Endothelial cell of umbilical vein (primary cell): ENCODE measurements at regions not wholly inside any gene's neighbourhood (a gene's known extent, or its start where the extent isn't known, plus 50 kb on each side); places are given as distances from the start of the nearest gene placed in this dataset.

Source experiments
- JUN ChIP-seq: IDR thresholded peaks from 2 replicates; pipeline ENCODE4 v1.6.1; 2011; ENCODE audit warnings: borderline replicate concordance, low read depth; ENCODE audit not compliant: insufficient read length, insufficient read depth
- MAX ChIP-seq: IDR thresholded peaks from 2 replicates; pipeline ENCODE4 v1.6.1; 2011; ENCODE audit not compliant: insufficient read depth, insufficient read length
- TF ChIP-seq, protein P1 (sequence below), 2 donors: IDR thresholded peaks; 1 replicate in 1 of 2; 2 replicates in 1 of 2; pipeline ENCODE4 v1.5.1; 2011; ENCODE audit warnings: low read length in 2 of 2, mild to moderate bottlenecking in 2 of 2, moderate library complexity in 2 of 2, control low read depth in 1 of 2, inconsistent platforms in 1 of 2, low read depth in 1 of 2; ENCODE audit not compliant: insufficient read depth in 1 of 2; ENCODE audit errors: extremely low read depth in 1 of 2

GRCh38 chr10:124204726-124205125 is 111.3 kb upstream of the CHST15 start:
- TF ChIP-seq, protein P1, sequence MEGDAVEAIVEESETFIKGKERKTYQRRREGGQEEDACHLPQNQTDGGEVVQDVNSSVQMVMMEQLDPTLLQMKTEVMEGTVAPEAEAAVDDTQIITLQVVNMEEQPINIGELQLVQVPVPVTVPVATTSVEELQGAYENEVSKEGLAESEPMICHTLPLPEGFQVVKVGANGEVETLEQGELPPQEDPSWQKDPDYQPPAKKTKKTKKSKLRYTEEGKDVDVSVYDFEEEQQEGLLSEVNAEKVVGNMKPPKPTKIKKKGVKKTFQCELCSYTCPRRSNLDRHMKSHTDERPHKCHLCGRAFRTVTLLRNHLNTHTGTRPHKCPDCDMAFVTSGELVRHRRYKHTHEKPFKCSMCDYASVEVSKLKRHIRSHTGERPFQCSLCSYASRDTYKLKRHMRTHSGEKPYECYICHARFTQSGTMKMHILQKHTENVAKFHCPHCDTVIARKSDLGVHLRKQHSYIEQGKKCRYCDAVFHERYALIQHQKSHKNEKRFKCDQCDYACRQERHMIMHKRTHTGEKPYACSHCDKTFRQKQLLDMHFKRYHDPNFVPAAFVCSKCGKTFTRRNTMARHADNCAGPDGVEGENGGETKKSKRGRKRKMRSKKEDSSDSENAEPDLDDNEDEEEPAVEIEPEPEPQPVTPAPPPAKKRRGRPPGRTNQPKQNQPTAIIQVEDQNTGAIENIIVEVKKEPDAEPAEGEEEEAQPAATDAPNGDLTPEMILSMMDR (IDR thresholded peaks at IDR 0.05; ENCODE audit: extremely low read depth in 1 of 2, insufficient read depth in 1 of 2, low read depth in 1 of 2, low read length in 2 of 2) = no peak
- no peak for TF ChIP-seq MAX
- TF ChIP-seq JUN = no peak
